AG04449 (cell line): ENCODE measurements at regions not wholly inside any gene's neighbourhood (a gene's known extent, or its start where the extent isn't known, plus 50 kb on each side); places are given as distances from the start of the nearest gene placed in this dataset.

Source experiments
- CTCF ChIA-PET: fragments of 350-600 bp; formaldehyde crosslinking; extraction: SDS; loops from one replicate; lab custom pipeline; 2021; ENCODE audit warnings: antibody characterized with exemption; lab: Yijun Ruan, JAX
- POLR2A ChIA-PET: fragments of 400-600, 350-600 bp; formaldehyde crosslinking; extraction: SDS; loops from one replicate; lab custom pipeline; 2020; ENCODE audit warnings: antibody characterized with exemption, inconsistent platforms; lab: Yijun Ruan, JAX
- DNase-seq: peaks from one replicate; pipeline ENCODE4 v3.0.0-alpha.2; 2010; ENCODE audit warnings: low read depth, low spot score
- H3K4me3 ChIP-seq: 2 replicates; pipeline ENCODE4 v1.5.1; 2011; ENCODE audit warnings: low read depth, mild to moderate bottlenecking, control low read depth, low read length
- CTCF ChIP-seq: IDR thresholded peaks from one replicate; pipeline ENCODE4 v1.5.1; 2011; ENCODE audit warnings: mild to moderate bottlenecking, moderate library complexity, low read length, control low read depth, inconsistent platforms; ENCODE audit not compliant: insufficient read depth; ENCODE audit errors: missing control alignments

DNA sequence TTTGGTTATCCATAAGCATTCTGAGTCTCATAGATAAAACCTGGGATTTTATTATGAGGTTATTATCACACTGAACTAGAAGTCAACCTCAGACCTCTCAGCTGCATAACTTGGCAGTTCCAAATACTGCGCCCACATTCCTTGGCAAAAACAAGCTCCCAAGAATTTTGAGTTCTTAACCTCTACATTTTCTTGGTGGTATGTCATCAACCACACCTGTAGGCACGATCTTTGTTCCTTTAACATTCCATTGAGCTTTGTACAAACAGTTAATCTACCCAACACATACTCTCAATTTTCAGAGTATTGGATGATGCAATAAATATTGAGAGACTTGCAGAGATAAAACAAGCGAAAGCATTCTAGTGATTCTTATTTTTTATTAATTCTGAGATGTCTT is 371.8 kb upstream of the PRICKLE1 start:
- DNase-seq = peak; percentile 10
- no peak overlapping the region for H3K4me3 ChIP-seq
- CTCF ChIA-PET = interaction anchor here (0.9 kb wide), 1 partner anchor 9 kb away, joined by 3 read pairs; no protein-coding TSS in a partner anchor
- no peak for TF ChIP-seq CTCF
- POLR2A ChIA-PET = interaction anchor here (0.6 kb wide), 1 partner anchor 782 kb away, joined by 4 read pairs; no protein-coding TSS in a partner anchor

DNA sequence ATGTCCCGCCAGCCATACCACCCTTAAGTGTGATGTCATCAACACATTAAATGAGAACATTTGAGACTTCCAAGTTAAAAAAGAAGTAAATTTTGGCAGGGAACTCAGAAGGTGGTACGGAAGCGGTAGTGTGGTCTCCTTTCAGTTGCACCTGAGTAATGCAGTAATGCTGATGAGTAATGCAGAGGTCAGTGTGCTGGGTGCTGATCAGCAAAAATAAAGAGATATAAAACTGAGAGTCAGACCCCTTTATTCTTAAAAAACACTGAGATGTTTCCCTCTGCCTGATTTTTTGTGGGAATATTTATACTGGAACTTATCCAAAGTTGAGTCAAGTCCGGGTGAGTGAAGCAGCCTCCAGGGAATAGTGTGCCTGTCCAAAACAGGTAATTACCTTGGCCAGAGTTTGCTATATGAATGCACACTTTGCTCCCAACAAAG is 370.6 kb upstream of the PRICKLE1 start:
- no peak for DNase-seq
- no peak for TF ChIP-seq CTCF
- H3K4me3 ChIP-seq = no peak overlapping the region
- CTCF ChIA-PET = no interaction called here
- POLR2A ChIA-PET = no interaction called here

DNA sequence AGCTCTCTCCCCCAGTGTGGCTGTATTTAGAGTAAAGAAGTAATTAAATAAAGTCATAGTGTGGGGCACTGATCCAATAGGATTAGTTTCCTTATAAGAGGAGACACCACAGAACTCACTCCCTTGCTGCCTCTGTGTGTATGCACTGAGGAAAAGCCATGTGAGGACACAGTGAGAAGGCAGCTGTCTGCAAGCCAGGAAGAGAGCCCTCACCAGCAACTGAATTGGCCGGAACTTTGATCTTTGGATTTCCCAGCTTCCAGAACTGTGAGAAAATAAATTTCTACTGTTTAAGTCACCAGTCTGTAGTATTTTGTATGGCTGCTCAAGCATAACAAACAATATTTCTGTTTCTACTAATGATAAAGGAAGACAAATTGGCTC is 368.7 kb upstream of the PRICKLE1 start:
- DNase-seq = no peak
- no peak for TF ChIP-seq CTCF
- POLR2A ChIA-PET = interaction anchor here (0.6 kb wide), 1 partner anchor 857 kb away, joined by 3 read pairs; no protein-coding TSS in a partner anchor
- CTCF ChIA-PET = interaction anchor here (0.6 to 0.8 kb wide), 2 partner anchors 447 to 476 kb away, joined by 3 read pairs; no protein-coding TSS in a partner anchor
- no peak overlapping the region for H3K4me3 ChIP-seq

- no peak for DNase-seq
- ChIA-PET CTCF (interaction anchor here (0.6 to 2.1 kb wide), 3 partner anchors 324 to 475 kb away, joined by 3 to 5 read pairs (median 3); no protein-coding TSS in a partner anchor), POLR2A (no interaction called here)
- H3K4me3 ChIP-seq = no peak overlapping the region
- TF ChIP-seq CTCF = no peak
Measured at GRCh38 chr12:42957561-42958290, 368.2 kb upstream of the PRICKLE1 start.

GRCh38 chr12:42957136-42957535 is 367.6 kb upstream of the PRICKLE1 start:
- ChIA-PET POLR2A (no interaction called here), CTCF (interaction anchor here (2.1 kb wide), 1 partner anchor 325 kb away, joined by 5 read pairs; no protein-coding TSS in a partner anchor)
- H3K4me3 ChIP-seq = no peak overlapping the region
- TF ChIP-seq CTCF = no peak
- no peak for DNase-seq

DNA sequence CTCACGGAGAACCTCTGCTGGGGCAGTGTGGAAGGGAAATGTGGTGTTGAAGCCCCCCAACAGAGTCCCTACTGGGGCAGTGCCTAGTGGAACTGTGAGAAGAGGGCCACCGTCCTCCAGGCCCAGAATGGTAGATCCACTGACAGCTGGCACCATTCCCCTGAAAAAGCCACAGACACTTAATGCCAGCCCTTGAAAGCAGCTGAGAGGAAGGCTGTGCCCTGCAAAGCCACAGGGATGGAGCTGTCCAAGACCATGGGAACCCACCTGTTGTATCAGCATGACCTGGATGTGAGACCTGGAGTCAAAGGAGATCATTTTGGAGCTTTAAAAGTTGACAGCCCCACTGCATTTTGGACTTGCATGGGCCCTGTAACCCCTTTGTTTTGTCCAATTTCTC is 363.5 kb upstream of the PRICKLE1 start:
- no peak overlapping the region for H3K4me3 ChIP-seq
- POLR2A ChIA-PET = no interaction called here
- no peak for DNase-seq
- no peak for TF ChIP-seq CTCF
- CTCF ChIA-PET = no interaction called here
